ENCODE measurements at regions not wholly inside any gene's neighbourhood (a gene's known extent, or its start where the extent isn't known, plus 50 kb on each side); places are given as distances from the start of the nearest gene placed in this dataset.

DNA sequence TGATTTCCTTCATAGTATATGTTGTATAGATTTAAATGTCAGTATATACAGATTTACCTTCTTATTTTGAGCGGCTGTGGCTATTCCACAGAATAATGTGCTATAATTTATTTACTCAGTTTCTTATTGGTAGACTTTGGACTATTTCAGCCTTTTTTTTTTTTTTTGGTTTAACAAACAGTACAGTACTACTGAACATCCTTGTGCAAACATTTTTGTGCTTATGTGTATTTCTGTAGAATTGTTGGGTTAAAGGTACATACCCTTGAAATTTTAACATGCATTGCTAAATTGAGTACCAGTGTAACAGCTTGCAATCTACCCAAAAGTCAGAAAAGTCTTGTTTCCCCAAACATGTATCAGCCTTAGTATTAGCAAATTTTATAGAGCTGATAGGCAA lies 68.8 kb downstream of the HHEX start:
- TF ChIP-seq, protein P1, sequence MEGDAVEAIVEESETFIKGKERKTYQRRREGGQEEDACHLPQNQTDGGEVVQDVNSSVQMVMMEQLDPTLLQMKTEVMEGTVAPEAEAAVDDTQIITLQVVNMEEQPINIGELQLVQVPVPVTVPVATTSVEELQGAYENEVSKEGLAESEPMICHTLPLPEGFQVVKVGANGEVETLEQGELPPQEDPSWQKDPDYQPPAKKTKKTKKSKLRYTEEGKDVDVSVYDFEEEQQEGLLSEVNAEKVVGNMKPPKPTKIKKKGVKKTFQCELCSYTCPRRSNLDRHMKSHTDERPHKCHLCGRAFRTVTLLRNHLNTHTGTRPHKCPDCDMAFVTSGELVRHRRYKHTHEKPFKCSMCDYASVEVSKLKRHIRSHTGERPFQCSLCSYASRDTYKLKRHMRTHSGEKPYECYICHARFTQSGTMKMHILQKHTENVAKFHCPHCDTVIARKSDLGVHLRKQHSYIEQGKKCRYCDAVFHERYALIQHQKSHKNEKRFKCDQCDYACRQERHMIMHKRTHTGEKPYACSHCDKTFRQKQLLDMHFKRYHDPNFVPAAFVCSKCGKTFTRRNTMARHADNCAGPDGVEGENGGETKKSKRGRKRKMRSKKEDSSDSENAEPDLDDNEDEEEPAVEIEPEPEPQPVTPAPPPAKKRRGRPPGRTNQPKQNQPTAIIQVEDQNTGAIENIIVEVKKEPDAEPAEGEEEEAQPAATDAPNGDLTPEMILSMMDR (IDR thresholded peaks at IDR 0.05), result no peak
- no peaks in the 10 kb centered on the region for H3K36me3 Mint-ChIP-seq (ENCODE audit: unreplicated experiment)
- H3K27me3 Mint-ChIP-seq (ENCODE audit: unreplicated experiment), result no peaks in the 10 kb centered on the region
- no peak for DNase-seq (ENCODE audit: extremely low spot score, unreplicated experiment)
- H3K9me3 Mint-ChIP-seq (ENCODE audit: unreplicated experiment), result no peaks in the 10 kb centered on the region
- H3K4me1 Mint-ChIP-seq (ENCODE audit: unreplicated experiment), result peaks cover 31% of the 10 kb centered on the region
- no peak overlapping the region for H3K27ac Mint-ChIP-seq (ENCODE audit: unreplicated experiment)
- no peak overlapping the region for H3K4me3 Mint-ChIP-seq (ENCODE audit: unreplicated experiment)

DNA sequence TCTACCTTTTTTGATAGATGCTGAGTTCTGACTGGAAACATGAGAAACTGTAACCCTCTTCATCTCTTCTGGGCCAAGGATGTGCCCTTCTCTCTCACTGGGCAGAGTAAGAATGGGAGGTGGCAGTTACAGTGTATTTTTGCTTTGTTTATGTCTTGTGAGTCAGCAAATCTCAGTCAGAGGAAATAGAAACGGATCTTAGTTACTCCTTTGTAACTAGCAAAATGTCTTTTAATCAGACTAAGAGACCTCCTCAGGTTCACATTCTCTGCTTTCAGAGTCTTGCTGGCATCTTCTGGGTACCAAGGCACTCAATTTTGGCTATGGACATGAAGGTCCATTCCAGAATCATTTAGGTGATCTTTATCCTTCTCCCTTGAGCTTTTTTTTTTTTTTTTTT lies 70.9 kb downstream of the HHEX start:
- Mint-ChIP-seq H3K4me1 (ENCODE audit: unreplicated experiment) (peaks cover 31% of the 10 kb centered on the region), H3K36me3 (ENCODE audit: unreplicated experiment) (no peaks in the 10 kb centered on the region), H3K27ac (ENCODE audit: unreplicated experiment) (peak overlapping the region; percentile 75), H3K27me3 (ENCODE audit: unreplicated experiment) (no peaks in the 10 kb centered on the region), H3K4me3 (ENCODE audit: unreplicated experiment) (no peak overlapping the region), H3K9me3 (ENCODE audit: unreplicated experiment) (no peaks in the 10 kb centered on the region)
- TF ChIP-seq, protein P1 (IDR thresholded peaks at IDR 0.05), result no peak
- DNase-seq (ENCODE audit: extremely low spot score, unreplicated experiment), result no peak

DNA sequence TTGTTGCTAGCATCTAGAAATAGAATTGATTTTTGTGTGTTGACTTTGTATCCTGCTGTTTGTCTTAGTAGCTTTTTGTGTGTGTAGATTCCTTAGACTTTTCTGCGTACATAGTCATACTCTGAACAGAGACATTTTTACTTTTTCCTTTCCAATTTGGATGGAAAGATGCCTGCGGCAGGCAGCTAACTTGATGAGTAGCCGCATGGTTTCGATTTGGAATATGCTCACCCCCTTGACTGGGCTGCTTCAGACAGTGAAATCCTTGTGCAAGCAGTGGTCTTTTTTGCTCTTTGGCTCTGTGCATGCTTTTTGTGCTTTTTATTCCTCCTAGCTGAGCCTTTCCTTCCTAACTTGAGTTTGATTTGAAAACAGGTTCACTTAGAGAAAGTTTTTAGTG lies 71.8 kb downstream of the HHEX start:
- H3K27me3 Mint-ChIP-seq (ENCODE audit: unreplicated experiment), result no peaks in the 10 kb centered on the region
- no peak for DNase-seq (ENCODE audit: extremely low spot score, unreplicated experiment)
- peak overlapping the region; percentile 75 for H3K27ac Mint-ChIP-seq (ENCODE audit: unreplicated experiment)
- no peaks in the 10 kb centered on the region for H3K36me3 Mint-ChIP-seq (ENCODE audit: unreplicated experiment)
- TF ChIP-seq, protein P1 (IDR thresholded peaks at IDR 0.05), result no peak
- peaks cover 30% of the 10 kb centered on the region for H3K4me1 Mint-ChIP-seq (ENCODE audit: unreplicated experiment)
- no peak overlapping the region for H3K4me3 Mint-ChIP-seq (ENCODE audit: unreplicated experiment)
- no peaks in the 10 kb centered on the region for H3K9me3 Mint-ChIP-seq (ENCODE audit: unreplicated experiment)

DNA sequence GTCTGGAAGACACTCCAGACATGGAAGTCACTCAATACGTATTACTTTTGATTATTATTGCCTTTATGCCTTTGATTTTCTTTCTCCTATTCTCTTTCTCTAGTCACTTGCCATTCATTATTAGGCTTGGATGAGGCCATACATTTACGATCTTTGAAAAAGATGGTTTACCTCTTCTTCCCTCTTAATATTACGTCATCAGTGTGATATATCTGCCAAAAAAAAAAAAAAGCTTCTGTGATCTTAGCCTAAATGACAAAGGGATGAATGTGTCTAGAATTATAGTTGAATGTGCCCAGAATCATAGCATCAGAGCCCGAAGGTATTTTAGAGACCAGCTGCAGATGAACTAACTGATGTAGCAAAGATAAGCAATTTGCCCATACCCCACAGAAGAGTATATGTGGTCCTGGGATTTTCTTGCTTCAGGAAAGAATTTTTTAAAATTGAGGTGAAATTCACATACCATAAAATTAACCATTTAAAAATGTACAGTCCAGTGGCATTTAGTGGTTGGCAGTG lies 73.9 kb downstream of the HHEX start:
- Mint-ChIP-seq H3K36me3 (ENCODE audit: unreplicated experiment) (peaks cover 4% of the 10 kb centered on the region), H3K27ac (ENCODE audit: unreplicated experiment) (no peak overlapping the region), H3K27me3 (ENCODE audit: unreplicated experiment) (peaks cover 13% of the 10 kb centered on the region), H3K9me3 (ENCODE audit: unreplicated experiment) (peaks cover 11% of the 10 kb centered on the region), H3K4me1 (ENCODE audit: unreplicated experiment) (peaks cover 24% of the 10 kb centered on the region), H3K4me3 (ENCODE audit: unreplicated experiment) (no peak overlapping the region)
- no peak for DNase-seq (ENCODE audit: extremely low spot score, unreplicated experiment)
- TF ChIP-seq, protein P1 (IDR thresholded peaks at IDR 0.05), result no peak

DNA sequence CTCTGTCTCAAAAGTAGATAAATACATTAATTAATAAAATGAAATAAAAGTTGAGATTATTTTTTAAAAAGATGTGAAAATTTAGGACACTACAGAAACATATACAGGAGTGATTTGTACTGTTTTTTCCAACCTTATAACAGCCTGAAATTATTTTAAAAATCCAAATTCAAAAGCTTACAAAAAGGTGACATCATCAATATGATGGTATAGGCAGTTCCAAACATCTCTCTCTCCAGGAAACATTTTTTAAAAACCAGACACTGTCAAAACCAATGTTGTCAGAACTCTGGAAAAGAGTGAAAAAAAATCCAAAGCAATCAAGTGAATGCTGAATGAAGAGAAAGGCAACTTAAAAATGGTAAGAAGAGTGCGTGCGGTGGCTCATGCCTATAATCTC lies 76.7 kb downstream of the HHEX start:
- peaks cover 18% of the 10 kb centered on the region for H3K9me3 Mint-ChIP-seq (ENCODE audit: unreplicated experiment)
- H3K4me1 Mint-ChIP-seq (ENCODE audit: unreplicated experiment), result peaks cover 12% of the 10 kb centered on the region
- no peak overlapping the region for H3K27ac Mint-ChIP-seq (ENCODE audit: unreplicated experiment)
- H3K4me3 Mint-ChIP-seq (ENCODE audit: unreplicated experiment), result no peak overlapping the region
- TF ChIP-seq, protein P1 (IDR thresholded peaks at IDR 0.05), result no peak
- peaks cover 27% of the 10 kb centered on the region for H3K27me3 Mint-ChIP-seq (ENCODE audit: unreplicated experiment)
- peaks cover 4% of the 10 kb centered on the region for H3K36me3 Mint-ChIP-seq (ENCODE audit: unreplicated experiment)
- no peak for DNase-seq (ENCODE audit: extremely low spot score, unreplicated experiment)
